Neural cell (in vitro differentiated cells): ENCODE measurements at regions not wholly inside any gene's neighbourhood (a gene's known extent, or its start where the extent isn't known, plus 50 kb on each side); places are given as distances from the start of the nearest gene placed in this dataset.

Experiments used
- H2AFZ ChIP-seq: fragments of 200-600, 300-800 bp; sonication (generic), shearing (Covaris generic); 2 replicates; pipeline ENCODE4 v1.6.0; 2014; ENCODE audit warnings: low read depth, mild to moderate bottlenecking, antibody characterized with exemption, low read length, moderate library complexity
- H3F3A ChIP-seq: fragments of 200-600 bp; shearing (Covaris generic); 2 replicates; pipeline ENCODE4 v1.6.1; 2016; ENCODE audit warnings: mild to moderate bottlenecking, moderate library complexity, mixed read lengths, antibody characterized with exemption, low read length; ENCODE audit not compliant: insufficient read depth, poor library complexity, severe bottlenecking
- H3K27ac ChIP-seq: fragments of 200-600, 300-800 bp; sonication (generic), shearing (Covaris generic); 2 replicates; pipeline ENCODE4 v1.5.1; 2014; ENCODE audit warnings: mild to moderate bottlenecking, low read length, moderate library complexity
- H3K27me3 ChIP-seq: fragments of 300-800, 200-600 bp; sonication (generic), shearing (Covaris generic); 2 replicates; pipeline ENCODE4 v1.6.0; 2014; ENCODE audit warnings: mild to moderate bottlenecking, low read depth, low read length, moderate library complexity; ENCODE audit not compliant: insufficient read depth
- H3K36me3 ChIP-seq: fragments of 300-800, 200-600 bp; sonication (generic), shearing (Covaris generic); 2 replicates; pipeline ENCODE4 v1.5.1; 2014; ENCODE audit warnings: mild to moderate bottlenecking, antibody characterized with exemption, low read length, moderate library complexity; ENCODE audit not compliant: insufficient read depth
- H3K4me2 ChIP-seq: fragments of 300-800, 200-600 bp; sonication (generic), shearing (Covaris generic); 2 replicates; pipeline ENCODE4 v1.6.0; 2014; ENCODE audit warnings: mild to moderate bottlenecking, low read length
- H3K4me3 ChIP-seq: fragments of 300-800, 200-600 bp; sonication (generic), shearing (Covaris generic); 2 replicates; pipeline ENCODE4 v1.5.1; 2014; ENCODE audit warnings: mild to moderate bottlenecking, low read length, moderate library complexity
- H3K79me2 ChIP-seq: fragments of 200-600 bp; shearing (Covaris generic); replicated peaks from 2 replicates; pipeline ENCODE4 v1.6.0; 2014; ENCODE audit warnings: mild to moderate bottlenecking, low read length, moderate library complexity; ENCODE audit not compliant: insufficient read depth
- H3K9ac ChIP-seq: fragments of 300-800, 200-600 bp; sonication (generic), shearing (Covaris generic); 2 replicates; pipeline ENCODE4 v1.6.1; 2016; ENCODE audit warnings: mild to moderate bottlenecking, low read length, mixed read lengths
- H3K9me2 ChIP-seq: fragments of 200-600 bp; shearing (Covaris generic); 2 replicates; pipeline ENCODE4 v1.6.1; 2016; ENCODE audit warnings: mild to moderate bottlenecking, low read length, mixed read lengths; ENCODE audit not compliant: insufficient read depth
- H3K9me3 ChIP-seq: fragments of 200-600, 300-800 bp; sonication (generic), shearing (Covaris generic); 2 replicates; pipeline ENCODE4 v1.6.1; 2016; ENCODE audit warnings: mild to moderate bottlenecking, mixed run types, low read length, moderate library complexity, mixed read lengths
- H4K20me1 ChIP-seq: fragments of 200-600 bp; shearing (Covaris generic); 2 replicates; pipeline ENCODE4 v1.6.1; 2016; ENCODE audit warnings: mild to moderate bottlenecking, mixed run types; ENCODE audit not compliant: insufficient read depth
- CTCF ChIP-seq: fragments of 450-650 bp; IDR thresholded peaks from 2 replicates; pipeline ENCODE4 v1.5.1; 2014; ENCODE audit warnings: antibody characterized with exemption, mild to moderate bottlenecking, moderate library complexity; ENCODE audit not compliant: poor library complexity, severe bottlenecking
- EP300 ChIP-seq: fragments of 450-650 bp; conservative IDR thresholded peaks from 2 replicates; pipeline ENCODE4 v1.6.1; 2014; ENCODE audit warnings: antibody characterized with exemption, mild to moderate bottlenecking, moderate library complexity; ENCODE audit not compliant: poor library complexity, severe bottlenecking
- EZH2 ChIP-seq: fragments of 200-600, 300-800 bp; shearing (Covaris generic), sonication (generic); IDR thresholded peaks from 2 replicates; pipeline ENCODE4 v1.6.1; 2014; ENCODE audit warnings: antibody characterized with exemption, low read length, borderline replicate concordance, mild to moderate bottlenecking; ENCODE audit not compliant: insufficient read depth, poor library complexity, severe bottlenecking
- MXI1 ChIP-seq: fragments of 450-650 bp; conservative IDR thresholded peaks from 2 replicates; pipeline ENCODE4 v1.6.1; 2014; ENCODE audit warnings: antibody characterized with exemption, mild to moderate bottlenecking; ENCODE audit not compliant: poor library complexity, severe bottlenecking
- POLR2AphosphoS5 ChIP-seq: IDR thresholded peaks from 2 replicates; pipeline ENCODE4 v1.6.1; 2012
- RAD21 ChIP-seq: fragments of 450-650 bp; conservative IDR thresholded peaks from 2 replicates; pipeline ENCODE4 v1.6.1; 2014; ENCODE audit warnings: antibody characterized with exemption, mild to moderate bottlenecking, moderate library complexity
- REST ChIP-seq: IDR thresholded peaks from 2 replicates; pipeline ENCODE4 v1.6.1; 2012; ENCODE audit warnings: borderline replicate concordance
- SMC3 ChIP-seq: fragments of 450-650 bp; conservative IDR thresholded peaks from 2 replicates; pipeline ENCODE4 v1.6.1; 2014; ENCODE audit warnings: antibody characterized with exemption, mild to moderate bottlenecking, moderate library complexity; ENCODE audit not compliant: poor library complexity
- TAF1 ChIP-seq: IDR thresholded peaks from 2 replicates; pipeline ENCODE4 v1.6.1; 2012; ENCODE audit warnings: low read depth

DNA sequence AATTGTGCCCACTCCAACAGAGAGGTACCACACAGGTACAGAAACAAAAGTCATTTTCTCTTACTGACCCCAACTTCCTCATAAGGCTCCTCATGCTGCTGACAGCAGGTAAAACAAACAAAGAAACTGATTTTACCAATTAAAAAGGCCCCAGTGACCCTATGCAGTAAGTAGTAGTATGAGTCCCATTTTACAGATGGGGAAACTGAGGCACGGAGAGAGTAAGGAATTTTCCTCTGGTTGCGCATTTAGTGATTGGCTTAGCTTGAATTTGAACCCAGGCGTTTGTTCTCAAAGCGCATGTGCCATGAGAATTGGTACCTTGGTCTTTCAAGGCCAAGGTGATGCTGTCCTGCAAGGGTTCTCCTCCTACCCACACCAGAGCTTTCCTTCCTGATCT is 66.1 kb upstream of the ZBTB40 start:
- no peaks in the 10 kb centered on the region for H3F3A ChIP-seq
- H3K27ac ChIP-seq = no peak overlapping the region
- H3K4me3 ChIP-seq = no peak overlapping the region
- H3K9me2 ChIP-seq = no peaks in the 10 kb centered on the region
- no peaks in the 10 kb centered on the region for H3K79me2 ChIP-seq
- no peaks in the 10 kb centered on the region for H3K27me3 ChIP-seq
- no peak overlapping the region for H3K4me2 ChIP-seq
- no peak overlapping the region for H3K9ac ChIP-seq
- H3K36me3 ChIP-seq = no peaks in the 10 kb centered on the region
- TF ChIP-seq TAF1 (no peak), MXI1 (no peak), EZH2 (no peak), REST (no peak), SMC3 (no peak), EP300 (no peak), RAD21 (no peak), CTCF (no peak), POLR2AphosphoS5 (no peak)
- no peaks in the 10 kb centered on the region for H4K20me1 ChIP-seq
- H3K9me3 ChIP-seq = no peaks in the 10 kb centered on the region
- no peak overlapping the region for H2AFZ ChIP-seq

DNA sequence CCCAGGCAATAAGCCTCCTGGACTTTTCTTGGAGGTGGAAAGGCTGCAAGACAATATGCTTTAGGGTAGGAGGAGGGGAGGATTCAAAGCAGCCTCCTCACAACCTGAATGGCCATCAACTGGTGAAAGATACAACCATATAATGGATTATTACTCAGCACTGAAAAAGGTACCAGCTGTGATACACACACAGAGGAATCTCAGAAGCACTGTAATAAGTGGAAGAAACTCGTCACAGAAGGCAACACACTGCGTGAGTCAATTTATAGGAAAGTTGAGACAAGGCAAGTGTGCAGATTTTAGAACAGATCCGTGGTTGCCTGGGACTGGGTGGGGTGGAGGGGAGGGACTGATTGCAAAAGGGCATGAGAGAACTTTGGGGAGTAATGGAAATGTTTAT is 64.9 kb upstream of the ZBTB40 start:
- no peaks in the 10 kb centered on the region for H3K79me2 ChIP-seq
- no peaks in the 10 kb centered on the region for H3K27me3 ChIP-seq
- no peak overlapping the region for H3K27ac ChIP-seq
- H3K4me3 ChIP-seq = no peak overlapping the region
- no peak overlapping the region for H3K9ac ChIP-seq
- no peaks in the 10 kb centered on the region for H3K9me3 ChIP-seq
- no peak overlapping the region for H2AFZ ChIP-seq
- H3K36me3 ChIP-seq = no peaks in the 10 kb centered on the region
- TF ChIP-seq MXI1 (no peak), POLR2AphosphoS5 (no peak), EP300 (no peak), RAD21 (no peak), TAF1 (no peak), EZH2 (no peak), SMC3 (no peak), CTCF (no peak), REST (no peak)
- H3F3A ChIP-seq = no peaks in the 10 kb centered on the region
- H3K4me2 ChIP-seq = no peak overlapping the region
- no peaks in the 10 kb centered on the region for H3K9me2 ChIP-seq
- no peaks in the 10 kb centered on the region for H4K20me1 ChIP-seq
